HEK293 (cell line): ENCODE measurements at regions not wholly inside any gene's neighbourhood (a gene's known extent, or its start where the extent isn't known, plus 50 kb on each side); places are given as distances from the start of the nearest gene placed in this dataset.

Experiments
- GLIS1 ChIP-seq: fragments of 450-650 bp; formaldehyde crosslinking; IDR thresholded peaks from 2 replicates; pipeline ENCODE4 v1.5.1; 2016; ENCODE audit warnings: missing biosample characterization, missing genetic modification characterization
- HOXA7 ChIP-seq: sonication (generic); formaldehyde crosslinking; IDR thresholded peaks from 2 replicates; pipeline ENCODE4 v1.8.1; 2022; ENCODE audit warnings: missing genetic modification reagents, borderline replicate concordance
- INSM2 ChIP-seq: fragments of 450-650 bp; formaldehyde crosslinking; IDR thresholded peaks from 2 replicates; pipeline ENCODE4 v1.5.1; 2016; ENCODE audit warnings: missing biosample characterization, missing genetic modification characterization
- KLF8 ChIP-seq: fragments of 450-650 bp; formaldehyde crosslinking; IDR thresholded peaks from 2 replicates; pipeline ENCODE4 v1.5.1; 2016; ENCODE audit warnings: missing biosample characterization, missing genetic modification characterization
- PRDM1 ChIP-seq: fragments of 450-650 bp; formaldehyde crosslinking; IDR thresholded peaks from 2 replicates; pipeline ENCODE4; 2016; ENCODE audit warnings: missing biosample characterization, missing genetic modification characterization
- PRDM10 ChIP-seq: fragments of 450-650 bp; formaldehyde crosslinking; IDR thresholded peaks from 2 replicates; pipeline ENCODE4 v1.5.1; 2016; ENCODE audit warnings: missing biosample characterization, missing genetic modification characterization
- REPIN1 ChIP-seq: fragments of 450-650 bp; formaldehyde crosslinking; IDR thresholded peaks from 2 replicates; pipeline ENCODE4 v1.5.1; 2017; ENCODE audit warnings: missing biosample characterization, missing genetic modification characterization, low read depth
- SCRT1 ChIP-seq: fragments of 450-650 bp; formaldehyde crosslinking; IDR thresholded peaks from 2 replicates; pipeline ENCODE4 v1.5.1; 2016; ENCODE audit warnings: missing biosample characterization, missing genetic modification characterization, borderline replicate concordance
- SCRT2 ChIP-seq: fragments of 450-650 bp; formaldehyde crosslinking; IDR thresholded peaks from 2 replicates; pipeline ENCODE4 v1.5.1; 2016; ENCODE audit warnings: missing biosample characterization, missing genetic modification characterization
- SETDB1 ChIP-seq: IDR thresholded peaks from one replicate; pipeline ENCODE4 v1.6.1; 2017; ENCODE audit warnings: mild to moderate bottlenecking, low read length, moderate library complexity, mixed read lengths; ENCODE audit not compliant: insufficient read length
- SP2 ChIP-seq: fragments of 450-650 bp; formaldehyde crosslinking; IDR thresholded peaks from 2 replicates; pipeline ENCODE4 v1.5.1; 2016; ENCODE audit warnings: missing biosample characterization, missing genetic modification characterization
- SP7 ChIP-seq: fragments of 450-650 bp; formaldehyde crosslinking; IDR thresholded peaks from 2 replicates; pipeline ENCODE4 v1.5.1; 2016; ENCODE audit warnings: missing biosample characterization, missing genetic modification characterization
- YY1 ChIP-seq: fragments of 450-650 bp; formaldehyde crosslinking; IDR thresholded peaks from 2 replicates; pipeline ENCODE4 v1.5.1; 2018; ENCODE audit warnings: missing biosample characterization, missing genetic modification characterization
- ZBTB20 ChIP-seq: fragments of 450-650 bp; formaldehyde crosslinking; IDR thresholded peaks from 2 replicates; pipeline ENCODE4 v1.5.1; 2016; ENCODE audit warnings: missing biosample characterization, missing genetic modification characterization
- ZEB2 ChIP-seq: fragments of 450-650 bp; formaldehyde crosslinking; IDR thresholded peaks from 2 replicates; pipeline ENCODE4 v1.5.1; 2016; ENCODE audit warnings: missing biosample characterization, missing genetic modification characterization
- ZFP69B ChIP-seq: fragments of 450-650 bp; formaldehyde crosslinking; IDR thresholded peaks from 2 replicates; pipeline ENCODE4 v1.5.1; 2016; ENCODE audit warnings: missing biosample characterization, missing genetic modification characterization
- ZNF24 ChIP-seq: fragments of 450-650 bp; formaldehyde crosslinking; IDR thresholded peaks from 2 replicates; pipeline ENCODE4 v1.5.1; 2016; ENCODE audit warnings: missing biosample characterization, missing genetic modification characterization
- ZNF248 ChIP-seq: fragments of 450-650 bp; formaldehyde crosslinking; IDR thresholded peaks from 2 replicates; pipeline ENCODE4 v1.5.1; 2017; ENCODE audit warnings: missing biosample characterization, missing genetic modification characterization
- ZNF366 ChIP-seq: fragments of 450-650 bp; formaldehyde crosslinking; conservative IDR thresholded peaks from 2 replicates; pipeline ENCODE4 v1.5.1; 2016; ENCODE audit warnings: missing biosample characterization, missing genetic modification characterization
- ZNF394 ChIP-seq: fragments of 450-650 bp; formaldehyde crosslinking; IDR thresholded peaks from 2 replicates; pipeline ENCODE4 v1.5.1; 2016; ENCODE audit warnings: missing biosample characterization, missing genetic modification characterization, mild to moderate bottlenecking, moderate library complexity, borderline replicate concordance
- ZNF398 ChIP-seq: fragments of 450-650 bp; formaldehyde crosslinking; IDR thresholded peaks from 2 replicates; pipeline ENCODE4 v1.5.1; 2017; ENCODE audit warnings: missing biosample characterization, missing genetic modification characterization
- ZNF518A ChIP-seq: fragments of 450-650 bp; formaldehyde crosslinking; conservative IDR thresholded peaks from 2 replicates; pipeline ENCODE4 v1.5.1; 2016; ENCODE audit warnings: low read depth, missing biosample characterization, missing genetic modification characterization
- ZNF623 ChIP-seq: fragments of 450-650 bp; formaldehyde crosslinking; IDR thresholded peaks from 2 replicates; pipeline ENCODE4 v1.5.1; 2016; ENCODE audit warnings: missing biosample characterization, missing genetic modification characterization
- ZNF639 ChIP-seq: fragments of 450-650 bp; formaldehyde crosslinking; IDR thresholded peaks from 2 replicates; pipeline ENCODE4 v1.5.1; 2016; ENCODE audit warnings: missing biosample characterization, missing genetic modification characterization
- ZNF664 ChIP-seq: fragments of 450-650 bp; formaldehyde crosslinking; IDR thresholded peaks from 2 replicates; pipeline ENCODE4 v1.5.1; 2016; ENCODE audit warnings: missing biosample characterization, missing genetic modification characterization
- ZNF677 ChIP-seq: fragments of 450-650 bp; IDR thresholded peaks from 2 replicates; pipeline ENCODE4 v1.5.0; 2018; ENCODE audit warnings: missing biosample characterization, mild to moderate bottlenecking, missing genetic modification characterization, moderate library complexity
- ZNF776 ChIP-seq: fragments of 450-650 bp; formaldehyde crosslinking; IDR thresholded peaks from 2 replicates; pipeline ENCODE4 v1.5.0; 2017; ENCODE audit warnings: missing biosample characterization, missing genetic modification characterization, borderline replicate concordance
- ZNF843 ChIP-seq: fragments of 450-650 bp; formaldehyde crosslinking; IDR thresholded peaks from 2 replicates; pipeline ENCODE4 v1.5.1; 2016; ENCODE audit warnings: missing biosample characterization, missing genetic modification characterization

GRCh38 chrX:150200820-150201287, 162.3 kb upstream of the MAMLD1 start (continued):
- TF ChIP-seq PRDM10 (tag by site-specific recombination) (peak; percentile 73), ZNF843 (tag by site-specific recombination) (peak; percentile 59), ZNF518A (tag by site-specific recombination) (peak; percentile 56), ZNF776 (tag by site-specific recombination) (no peak), ZFP69B (tag by site-specific recombination) (peak; percentile 78; the same call in 1 of the 2 replicates), SP7 (tag by site-specific recombination) (peak; percentile 93), ZNF398 (tag by site-specific recombination) (peak; percentile 81), ZNF623 (tag by site-specific recombination) (peak; percentile 29; the same call in 1 of the 2 replicates), ZNF394 (tag by site-specific recombination) (peak; percentile 57; the same call in 1 of the 2 replicates), KLF8 (tag by site-specific recombination) (peak; percentile 60; the same call in 1 of the 2 replicates), SP2 (peak; percentile 27), ZNF366 (peak; percentile 84), SETDB1 (no peak), SCRT2 (tag by site-specific recombination) (peak; percentile 100), SCRT1 (peak; percentile 98), HOXA7 (CRISPR knock-in tag) (no peak), ZNF664 (tag by site-specific recombination) (no peak), YY1 (tag by site-specific recombination) (no peak), ZNF24 (peak; percentile 76), INSM2 (tag by site-specific recombination) (peak; percentile 58; the same call in 1 of the 2 replicates), REPIN1 (tag by site-specific recombination) (no peak), ZNF677 (tag by site-specific recombination) (no peak), PRDM1 (tag by site-specific recombination) (0 out of 2 replicates have a peak, but pooled peaks have one; percentile 21), ZNF248 (tag by site-specific recombination) (no peak), ZNF639 (tag by site-specific recombination) (peak; percentile 72; the same call in 1 of the 2 replicates), ZEB2 (peak; percentile 93), GLIS1 (peak; percentile 90), ZBTB20 (tag by site-specific recombination) (no peak)
